ENCODE measurements at regions not wholly inside any gene's neighbourhood (a gene's known extent, or its start where the extent isn't known, plus 50 kb on each side); places are given as distances from the start of the nearest gene placed in this dataset.

DNA sequence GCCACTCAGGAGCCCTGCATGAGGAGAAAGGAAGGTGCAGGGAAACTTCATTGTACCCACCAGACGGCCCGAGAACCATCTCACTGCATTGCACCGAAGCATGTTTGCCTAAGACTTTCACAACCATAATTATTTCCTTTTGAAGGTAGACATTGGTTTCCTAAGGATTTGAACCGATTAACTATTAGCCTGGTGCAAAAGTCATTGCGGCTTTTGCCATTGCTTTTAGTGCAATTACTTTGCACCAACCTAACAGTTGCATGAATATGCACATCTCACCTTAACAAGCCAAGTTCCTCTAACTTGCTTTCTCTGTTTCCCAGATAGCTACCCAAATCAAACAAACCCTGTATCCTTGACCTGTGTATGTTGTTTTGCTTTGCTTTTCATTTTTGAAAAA is 516.3 kb upstream of the ID2 start:
- TF ChIP-seq ZNF274 (IDR thresholded peaks at IDR 0.05; ENCODE audit: low read depth, low read length) (no peak), YY1 (IDR thresholded peaks at IDR 0.05; ENCODE audit: insufficient read depth, insufficient read length) (no peak), SUZ12 (IDR thresholded peaks at IDR 0.05; ENCODE audit: extremely low read depth, insufficient read depth, insufficient read length) (no peak)

Data from NT2/D1 (cell line).